WERI-Rb-1 (cell line): ENCODE measurements at regions not wholly inside any gene's neighbourhood (a gene's known extent, or its start where the extent isn't known, plus 50 kb on each side); places are given as distances from the start of the nearest gene placed in this dataset.

ENCODE experiments used
- DNase-seq: peaks from one replicate; pipeline ENCODE4 v3.0.0-alpha.2; 2020
- H3K27ac ChIP-seq: fragments of 250-450 bp; sonication (Bioruptor Pico); 2 replicates; pipeline ENCODE4 v1.5.1; 2020; ENCODE audit warnings: mild to moderate bottlenecking, moderate library complexity
- H3K27me3 ChIP-seq: fragments of 250-450 bp; sonication (Bioruptor Pico); 2 replicates; pipeline ENCODE4 v1.5.1; 2021; ENCODE audit warnings: mild to moderate bottlenecking, low read depth, moderate library complexity; ENCODE audit not compliant: insufficient read depth, severe bottlenecking
- H3K36me3 ChIP-seq: fragments of 250-450 bp; sonication (Bioruptor Pico); 2 replicates; pipeline ENCODE4 v1.5.1; 2020; ENCODE audit warnings: mild to moderate bottlenecking, moderate library complexity
- H3K4me3 ChIP-seq: 2 replicates; pipeline ENCODE4 v1.5.1; 2011; ENCODE audit warnings: low read depth, mild to moderate bottlenecking, control low read depth, low read length
- H3K9me3 ChIP-seq: fragments of 250-450 bp; sonication (Bioruptor Pico); 2 replicates; pipeline ENCODE4 v1.5.1; 2021; ENCODE audit warnings: mild to moderate bottlenecking, moderate library complexity; ENCODE audit not compliant: severe bottlenecking
- TF ChIP-seq, protein P1 (sequence below): IDR thresholded peaks from 2 replicates; pipeline ENCODE4 v1.5.1; 2011; ENCODE audit warnings: low read depth, mild to moderate bottlenecking, control low read depth, inconsistent platforms, low read length

DNA sequence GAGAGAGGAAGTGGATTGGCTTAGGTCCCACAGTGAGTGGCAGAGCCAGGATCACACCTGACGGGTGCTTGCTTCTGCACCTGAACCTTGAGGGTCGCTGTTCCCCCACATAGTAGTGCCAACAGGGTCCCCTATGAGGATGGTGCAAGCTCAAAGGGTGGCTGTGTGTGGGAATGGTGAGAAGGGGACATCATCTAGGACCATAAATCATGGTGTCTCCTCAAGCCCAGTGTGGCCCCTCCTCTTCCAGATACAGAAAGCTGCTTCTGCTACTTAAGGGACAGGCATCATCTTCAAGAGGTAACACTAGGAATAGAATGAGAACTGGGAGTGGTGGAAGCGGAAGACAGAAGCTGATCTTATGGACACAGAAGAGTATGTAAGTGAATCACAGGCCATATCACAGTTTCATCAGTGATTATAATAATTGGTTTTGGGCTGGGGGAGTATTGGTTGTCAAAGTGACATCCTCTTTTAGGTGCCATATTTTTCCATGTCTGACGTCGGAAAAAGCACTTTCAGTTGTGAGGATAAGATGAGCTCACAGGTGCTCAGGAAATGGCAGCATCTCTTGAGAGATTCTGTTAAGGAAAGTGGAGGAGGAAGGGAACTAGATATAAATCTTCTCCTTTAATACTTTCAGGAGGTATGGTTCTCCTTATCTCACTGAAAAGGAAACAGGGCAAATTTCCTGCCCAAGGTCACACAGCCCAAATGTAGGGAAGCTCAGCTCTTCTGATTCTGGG lies 83.2 kb upstream of the HNF1B start:
- Histone ChIP-seq H3K4me3 (no peak overlapping the region), H3K9me3 (no peaks in the 10 kb centered on the region), H3K27ac (no peak overlapping the region), H3K36me3 (no peaks in the 10 kb centered on the region), H3K27me3 (no peaks in the 10 kb centered on the region)
- TF ChIP-seq, protein P1, sequence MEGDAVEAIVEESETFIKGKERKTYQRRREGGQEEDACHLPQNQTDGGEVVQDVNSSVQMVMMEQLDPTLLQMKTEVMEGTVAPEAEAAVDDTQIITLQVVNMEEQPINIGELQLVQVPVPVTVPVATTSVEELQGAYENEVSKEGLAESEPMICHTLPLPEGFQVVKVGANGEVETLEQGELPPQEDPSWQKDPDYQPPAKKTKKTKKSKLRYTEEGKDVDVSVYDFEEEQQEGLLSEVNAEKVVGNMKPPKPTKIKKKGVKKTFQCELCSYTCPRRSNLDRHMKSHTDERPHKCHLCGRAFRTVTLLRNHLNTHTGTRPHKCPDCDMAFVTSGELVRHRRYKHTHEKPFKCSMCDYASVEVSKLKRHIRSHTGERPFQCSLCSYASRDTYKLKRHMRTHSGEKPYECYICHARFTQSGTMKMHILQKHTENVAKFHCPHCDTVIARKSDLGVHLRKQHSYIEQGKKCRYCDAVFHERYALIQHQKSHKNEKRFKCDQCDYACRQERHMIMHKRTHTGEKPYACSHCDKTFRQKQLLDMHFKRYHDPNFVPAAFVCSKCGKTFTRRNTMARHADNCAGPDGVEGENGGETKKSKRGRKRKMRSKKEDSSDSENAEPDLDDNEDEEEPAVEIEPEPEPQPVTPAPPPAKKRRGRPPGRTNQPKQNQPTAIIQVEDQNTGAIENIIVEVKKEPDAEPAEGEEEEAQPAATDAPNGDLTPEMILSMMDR: no peak
- DNase-seq: no peak

DNA sequence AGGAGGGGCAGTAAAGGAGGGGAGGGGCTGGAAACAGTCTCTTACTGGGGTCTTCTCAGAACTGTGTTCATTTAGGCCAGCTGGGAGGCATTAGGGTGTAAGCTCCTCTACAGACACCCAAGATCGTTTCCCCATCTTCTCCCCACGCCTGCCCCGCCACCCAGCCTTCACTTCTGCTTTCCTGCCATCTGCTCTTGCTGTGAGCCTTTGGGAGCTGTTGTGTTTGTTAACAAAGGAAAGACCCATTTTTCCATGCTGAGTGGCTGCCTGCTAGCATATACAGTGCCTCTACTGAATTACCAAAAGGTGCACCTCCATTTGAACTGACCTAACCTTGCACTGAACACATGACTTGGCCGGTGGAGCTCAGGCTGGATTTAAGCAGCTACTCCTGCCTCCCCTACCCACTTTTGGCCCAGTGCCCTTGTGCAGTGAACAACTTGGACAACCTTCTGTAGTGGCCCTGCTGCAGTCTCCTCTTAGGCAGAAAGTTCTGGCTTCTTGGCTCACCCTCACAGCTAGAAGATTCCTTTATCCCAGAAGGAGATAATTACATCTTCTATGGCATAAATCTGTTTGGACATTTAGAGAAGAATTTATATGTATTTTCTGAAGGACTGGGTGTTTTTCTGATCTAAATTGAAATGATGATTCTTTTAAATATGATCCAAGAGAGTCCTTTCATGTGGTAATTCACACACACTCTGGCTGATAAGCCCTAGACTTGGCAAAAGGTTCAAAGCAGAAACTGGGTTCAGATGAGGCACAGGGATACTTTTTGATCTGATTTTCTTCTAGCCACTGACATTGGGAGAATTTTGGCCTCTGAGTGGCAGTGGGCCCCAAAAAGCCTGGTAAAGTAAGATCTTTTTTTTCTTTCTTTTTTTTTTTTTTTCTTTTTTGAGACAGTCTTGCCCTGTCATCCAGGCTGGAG lies 81.9 kb upstream of the HNF1B start:
- Histone ChIP-seq H3K9me3 (no peaks in the 10 kb centered on the region), H3K27me3 (no peaks in the 10 kb centered on the region), H3K36me3 (no peaks in the 10 kb centered on the region), H3K4me3 (no peak overlapping the region), H3K27ac (no peak overlapping the region)
- TF ChIP-seq, protein P1: no peak
- no peak for DNase-seq

GRCh38 chr17:37825851-37826250 lies 81.0 kb upstream of the HNF1B start:
- Histone ChIP-seq H3K27ac (no peak overlapping the region), H3K9me3 (no peaks in the 10 kb centered on the region), H3K36me3 (no peaks in the 10 kb centered on the region), H3K27me3 (no peaks in the 10 kb centered on the region), H3K4me3 (no peak overlapping the region)
- no peak for DNase-seq
- TF ChIP-seq, protein P1: no peak

DNA sequence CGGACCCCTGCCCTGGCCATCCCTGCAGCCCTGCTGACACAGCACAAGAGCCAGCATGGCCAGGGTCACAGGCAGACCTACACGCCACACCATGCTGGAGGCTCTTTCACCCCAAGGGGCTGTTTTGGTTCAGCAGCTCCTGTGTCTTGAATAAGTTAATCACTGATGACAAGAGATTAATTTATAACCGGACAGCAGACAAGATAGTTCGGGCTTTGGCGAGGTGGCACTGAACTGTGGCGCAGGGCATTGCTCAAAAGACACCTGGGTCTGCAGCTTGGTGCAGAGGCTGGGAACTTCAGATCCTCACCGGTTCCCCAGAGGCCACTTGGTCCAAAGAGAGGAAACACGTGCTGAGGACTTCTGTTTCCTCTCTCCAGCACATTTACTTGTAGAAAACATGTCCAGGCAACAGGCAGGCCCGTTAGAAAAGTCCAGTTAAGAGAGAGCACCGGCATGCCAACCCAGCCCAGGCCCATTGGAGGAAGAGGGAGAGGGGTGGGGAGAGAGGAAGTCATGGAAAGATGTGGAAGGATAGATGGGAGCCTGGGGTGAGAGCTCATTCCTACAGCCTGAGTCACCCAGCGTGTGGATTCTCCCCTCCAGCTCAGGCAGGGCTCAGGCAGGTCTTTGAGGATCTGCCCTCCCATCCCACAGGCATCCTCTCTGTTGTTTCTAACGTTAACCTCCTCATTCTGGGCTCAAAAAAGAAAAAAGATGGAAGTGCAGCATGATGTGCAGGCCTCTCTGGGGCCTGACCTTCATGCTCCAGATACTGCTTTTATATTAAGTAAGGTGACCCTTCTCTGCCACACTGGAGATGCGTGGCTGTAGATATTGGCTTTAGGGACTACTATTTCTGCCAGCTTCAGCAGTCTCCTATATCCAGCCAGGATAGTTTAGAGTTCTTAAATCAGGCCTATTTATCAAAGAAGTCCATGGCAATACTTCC lies 80.0 kb upstream of the HNF1B start:
- TF ChIP-seq, protein P1: no peak
- Histone ChIP-seq H3K36me3 (no peaks in the 10 kb centered on the region), H3K27ac (no peak overlapping the region), H3K4me3 (no peak overlapping the region), H3K27me3 (no peaks in the 10 kb centered on the region), H3K9me3 (no peaks in the 10 kb centered on the region)
- no peak for DNase-seq

DNA sequence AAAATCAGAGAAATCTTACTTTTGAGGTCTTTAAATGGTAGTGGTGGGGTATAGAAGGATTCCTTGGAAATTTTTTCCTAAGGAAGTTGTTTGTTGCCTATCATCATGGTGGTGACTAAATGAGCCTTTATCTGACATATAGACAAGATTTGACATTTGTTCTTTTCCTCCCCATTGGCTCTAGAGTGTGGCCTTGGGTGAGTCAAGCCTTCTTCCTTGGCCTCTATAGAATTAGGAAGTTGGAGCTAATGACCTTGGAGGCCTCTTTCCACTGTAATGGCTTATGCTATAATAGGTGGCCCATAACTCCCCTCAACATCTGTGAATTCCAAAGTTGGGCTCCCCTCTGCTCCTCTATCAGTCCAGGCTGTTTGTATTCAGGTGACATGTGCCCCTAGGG lies 79.1 kb upstream of the HNF1B start:
- TF ChIP-seq, protein P1: no peak
- DNase-seq: no peak
- no peak overlapping the region for H3K4me3 ChIP-seq
- H3K36me3 ChIP-seq: no peaks in the 10 kb centered on the region
- no peak overlapping the region for H3K27ac ChIP-seq
- no peaks in the 10 kb centered on the region for H3K27me3 ChIP-seq
- H3K9me3 ChIP-seq: no peaks in the 10 kb centered on the region
